Activated B cell treated with CpG ODN at 0.5 μM for 24 hours (primary cell): ENCODE measurements at regions not wholly inside any gene's neighbourhood (a gene's known extent, or its start where the extent isn't known, plus 50 kb on each side); places are given as distances from the start of the nearest gene placed in this dataset.

Source experiments
- ATAC-seq: fragments of 200-7000 bp; cut with Tn5 transposase; one replicate; pipeline ENCODE4 v1.10.0; 2021; ENCODE audit warnings: low read depth, mild to moderate bottlenecking, moderate library complexity
- CTCF ChIA-PET: fragments of 350-600 bp; sonication (Branson Sonifier 250); formaldehyde crosslinking; loops from one replicate; lab custom pipeline; 2021; ENCODE audit warnings: antibody characterized with exemption; lab: Charles Lee
- POLR2A ChIA-PET: fragments of 350-600 bp; sonication (Branson Sonifier 250); formaldehyde crosslinking; loops from one replicate; lab custom pipeline; 2021; ENCODE audit warnings: antibody characterized with exemption; lab: Charles Lee
- DNase-seq: peaks from one replicate; pipeline ENCODE4 v3.0.0; 2022
- H3K27ac Mint-ChIP-seq: one replicate; pipeline ENCODE4 v1.8.0; 2020; ENCODE audit warnings: mixed read lengths
- H3K27me3 Mint-ChIP-seq: one replicate; pipeline ENCODE4 v1.8.0; 2021; ENCODE audit warnings: mixed read lengths
- H3K36me3 Mint-ChIP-seq: one replicate; pipeline ENCODE4 v1.8.0; 2021; ENCODE audit warnings: low read depth, mixed read lengths
- H3K4me1 Mint-ChIP-seq: one replicate; pipeline ENCODE4 v1.8.0; 2021; ENCODE audit warnings: mixed read lengths
- H3K4me3 Mint-ChIP-seq: one replicate; pipeline ENCODE4 v1.8.0; 2020; ENCODE audit warnings: mild to moderate bottlenecking, mixed read lengths
- H3K9me3 Mint-ChIP-seq: one replicate; pipeline ENCODE4 v1.8.0; 2020; ENCODE audit warnings: mixed read lengths
- CTCF ChIP-seq: fragments of 200-600 bp; IDR thresholded peaks from one replicate; pipeline ENCODE4 v1.8.0; 2022; ENCODE audit warnings: antibody characterized with exemption, mild to moderate bottlenecking
- intact Hi-C: fragments of 100-400 bp; cut with micrococcal nuclease; formaldehyde crosslinking; loops from one replicate; pipeline ENCODE4 v1.15.1; 2024

- Mint-ChIP-seq H3K4me1 (no peaks in the 10 kb centered on the region), H3K36me3 (no peaks in the 10 kb centered on the region), H3K4me3 (no peak overlapping the region), H3K27ac (no peak overlapping the region), H3K9me3 (peaks cover 7% of the 10 kb centered on the region), H3K27me3 (no peaks in the 10 kb centered on the region)
- ATAC-seq (no peak), DNase-seq (no peak)
- TF ChIP-seq CTCF = no peak
- intact Hi-C loops = no loop called here
- POLR2A ChIA-PET = no interaction called here
- CTCF ChIA-PET = no interaction called here
Observed at GRCh38 chr12:88698471-88698870, 118.2 kb upstream of the KITLG start.

- POLR2A ChIA-PET = no interaction called here
- Mint-ChIP-seq H3K27ac (no peak overlapping the region), H3K4me1 (no peaks in the 10 kb centered on the region), H3K36me3 (no peaks in the 10 kb centered on the region), H3K4me3 (no peak overlapping the region), H3K9me3 (peaks cover 7% of the 10 kb centered on the region), H3K27me3 (no peaks in the 10 kb centered on the region)
- intact Hi-C loops = no loop called here
- TF ChIP-seq CTCF = no peak
- DNase-seq (no peak), ATAC-seq (no peak)
- CTCF ChIA-PET = no interaction called here
Observed at GRCh38 chr12:88693837-88694445, 113.7 kb upstream of the KITLG start.

- intact Hi-C loops = no loop called here
- no peak for DNase-seq
- ATAC-seq = no peak
- TF ChIP-seq CTCF = no peak
- H3K9me3 Mint-ChIP-seq = peaks cover 7% of the 10 kb centered on the region
- ChIA-PET CTCF (no interaction called here), POLR2A (no interaction called here)
- H3K27me3 Mint-ChIP-seq = no peaks in the 10 kb centered on the region
- H3K4me3 Mint-ChIP-seq = no peak overlapping the region
- no peak overlapping the region for H3K27ac Mint-ChIP-seq
- no peaks in the 10 kb centered on the region for H3K4me1 Mint-ChIP-seq
- no peaks in the 10 kb centered on the region for H3K36me3 Mint-ChIP-seq
Observed at GRCh38 chr12:88691811-88692210, 111.5 kb upstream of the KITLG start.

GRCh38 chr12:88684610-88685009, 104.3 kb upstream of the KITLG start:
- Mint-ChIP-seq H3K36me3 (no peaks in the 10 kb centered on the region), H3K9me3 (no peaks in the 10 kb centered on the region), H3K4me1 (no peaks in the 10 kb centered on the region), H3K4me3 (no peak overlapping the region), H3K27ac (no peak overlapping the region), H3K27me3 (no peaks in the 10 kb centered on the region)
- intact Hi-C loops = no loop called here
- ChIA-PET POLR2A (no interaction called here), CTCF (no interaction called here)
- no peak for DNase-seq
- no peak for TF ChIP-seq CTCF
- no peak for ATAC-seq

GRCh38 chr12:88684170-88684569, 103.9 kb upstream of the KITLG start:
- Mint-ChIP-seq H3K9me3 (no peaks in the 10 kb centered on the region), H3K36me3 (no peaks in the 10 kb centered on the region), H3K27ac (no peak overlapping the region), H3K4me1 (no peaks in the 10 kb centered on the region), H3K27me3 (no peaks in the 10 kb centered on the region), H3K4me3 (no peak overlapping the region)
- TF ChIP-seq CTCF = no peak
- DNase-seq = no peak
- no peak for ATAC-seq
- intact Hi-C loops = no loop called here
- POLR2A ChIA-PET = no interaction called here
- CTCF ChIA-PET = no interaction called here
